Inflammatory macrophage treated with lipopolysaccharide for 1 hour (primary cell): ENCODE measurements at regions not wholly inside any gene's neighbourhood (a gene's known extent, or its start where the extent isn't known, plus 50 kb on each side); places are given as distances from the start of the nearest gene placed in this dataset.
"Not testable (repeated sequence)": the region's sequence is repeated elsewhere in the genome, so short reads cannot be mapped to it uniquely, and the experiment has no call there.

Source experiments
- DNase-seq, 2 donors: peaks; one replicate each; pipeline ENCODE4 v3.0.0-alpha.2; 2020 to 2022

DNA sequence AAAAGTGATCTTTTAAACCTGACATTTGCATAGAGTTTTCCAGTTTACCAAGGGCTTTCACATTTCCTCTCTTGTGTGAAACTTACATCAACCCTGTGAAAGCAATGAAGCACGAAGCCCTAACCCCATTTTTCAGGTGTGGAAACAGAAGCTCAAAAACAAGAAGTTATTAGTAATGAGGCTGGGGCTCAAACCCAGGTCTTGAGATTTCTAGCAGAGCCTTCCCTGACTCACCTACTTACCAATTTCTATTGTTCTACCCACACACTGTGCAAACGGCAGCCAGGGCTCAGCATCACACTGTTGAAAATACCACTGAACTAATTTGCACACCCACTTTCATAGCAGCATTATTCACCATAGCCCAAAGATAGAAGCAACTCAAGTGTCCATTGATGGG, 117.8 kb upstream of the IGF1R start:
- no peak for DNase-seq

DNA sequence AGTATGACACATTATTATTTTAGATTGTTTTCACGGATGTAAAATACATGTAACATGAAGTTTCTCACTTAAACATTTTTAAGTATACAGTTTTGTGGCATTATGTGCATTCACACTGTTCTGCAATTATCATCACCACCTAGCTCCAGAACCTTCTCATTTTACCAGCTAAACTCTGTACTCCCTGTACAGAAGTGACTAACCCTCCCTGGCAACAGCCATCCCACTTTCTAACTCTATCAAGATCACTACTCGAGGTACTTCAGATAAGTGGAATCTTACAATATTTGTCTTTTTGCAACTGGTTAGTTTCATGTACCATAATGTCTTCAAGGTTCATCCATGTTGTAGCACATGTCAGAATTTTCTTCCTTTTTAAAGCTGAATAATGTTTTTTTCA, 116.3 kb upstream of the IGF1R start:
- DNase-seq, result no peak

DNA sequence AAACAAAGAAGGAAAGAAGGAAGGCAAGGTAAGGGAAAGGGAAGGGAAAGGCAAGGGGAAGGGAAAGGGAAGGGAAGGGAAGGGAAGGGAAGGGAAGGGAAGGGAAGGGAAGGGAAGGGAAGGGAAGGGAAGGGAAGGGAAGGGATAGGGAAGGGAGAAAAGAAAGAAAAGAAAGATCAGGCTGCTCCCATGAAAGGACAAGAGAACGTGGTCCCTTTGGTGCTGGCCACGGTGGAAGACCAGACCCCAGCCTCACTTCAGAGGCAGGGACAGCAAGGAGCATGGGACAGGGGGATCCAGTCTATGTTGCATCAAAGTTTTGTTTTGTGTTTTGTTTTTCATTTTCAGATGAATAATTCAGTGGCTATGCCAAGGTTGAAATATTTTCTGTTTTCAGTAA, 111.4 kb upstream of the IGF1R start:
- DNase-seq, result no peak

DNA sequence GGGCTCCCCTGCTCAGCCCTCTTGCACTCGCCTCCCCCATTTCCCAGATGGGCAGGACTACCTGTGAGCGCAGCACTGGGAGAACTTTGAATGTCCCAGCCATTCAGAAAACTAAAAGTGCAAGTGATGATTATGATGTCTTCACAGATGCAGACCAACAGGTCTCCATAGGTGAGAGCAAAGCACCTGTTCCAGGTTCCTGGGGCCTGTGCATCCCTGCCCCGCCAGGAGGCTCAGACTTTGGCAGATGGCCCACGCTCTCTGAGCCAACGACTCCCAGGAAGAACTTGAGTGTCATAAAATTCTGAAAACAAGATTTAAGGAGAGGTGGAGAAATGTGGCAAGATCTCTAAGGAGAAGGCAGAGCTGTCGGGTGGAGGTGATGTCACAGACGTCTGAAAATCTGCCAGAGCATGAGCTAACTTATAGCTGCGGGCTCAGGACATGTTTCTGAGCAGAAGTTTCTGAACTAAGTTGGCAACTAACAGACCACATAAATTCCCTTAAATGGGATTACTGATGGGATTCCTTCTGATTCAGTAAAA, 110.8 kb upstream of the IGF1R start:
- no peak for DNase-seq

DNA sequence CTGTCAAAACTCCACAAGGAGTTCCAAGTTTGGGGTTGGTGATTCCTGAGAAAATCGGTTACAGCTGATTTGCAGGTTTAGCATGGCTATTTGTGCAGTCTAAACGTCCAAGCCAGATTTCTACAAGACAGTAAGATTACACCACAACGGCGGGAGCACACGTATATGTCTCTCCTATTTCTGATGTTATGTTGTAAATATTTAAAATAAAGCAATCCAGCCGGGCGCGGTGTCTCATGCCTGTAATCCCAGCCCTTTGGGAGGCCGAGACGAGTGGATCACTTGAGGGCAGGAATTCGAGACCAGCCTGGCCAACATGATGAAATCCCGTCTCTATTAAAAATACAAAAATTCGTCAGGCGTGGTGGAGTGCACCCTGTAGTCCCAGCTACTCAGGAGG, 106.8 kb upstream of the IGF1R start:
- DNase-seq, result no peak

DNA sequence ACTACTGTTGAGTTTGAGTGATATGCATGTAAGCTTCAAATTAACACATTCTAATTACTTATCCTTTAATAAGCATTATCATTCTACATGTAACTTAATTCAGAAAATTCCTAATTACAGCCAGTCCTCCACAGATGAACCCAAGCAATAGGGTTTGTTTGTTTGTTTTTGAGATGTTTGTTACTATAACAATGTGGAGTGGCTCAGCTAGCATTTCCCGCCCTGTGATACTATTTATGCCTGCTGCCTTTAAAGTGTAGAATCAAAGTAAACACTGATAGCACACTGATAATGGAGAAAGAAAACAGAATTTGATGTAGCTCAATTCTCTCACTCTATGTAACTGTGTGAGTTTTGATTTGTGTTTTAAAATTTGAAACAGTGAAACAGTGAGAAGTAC, 105.1 kb upstream of the IGF1R start:
- DNase-seq, result no peak

DNA sequence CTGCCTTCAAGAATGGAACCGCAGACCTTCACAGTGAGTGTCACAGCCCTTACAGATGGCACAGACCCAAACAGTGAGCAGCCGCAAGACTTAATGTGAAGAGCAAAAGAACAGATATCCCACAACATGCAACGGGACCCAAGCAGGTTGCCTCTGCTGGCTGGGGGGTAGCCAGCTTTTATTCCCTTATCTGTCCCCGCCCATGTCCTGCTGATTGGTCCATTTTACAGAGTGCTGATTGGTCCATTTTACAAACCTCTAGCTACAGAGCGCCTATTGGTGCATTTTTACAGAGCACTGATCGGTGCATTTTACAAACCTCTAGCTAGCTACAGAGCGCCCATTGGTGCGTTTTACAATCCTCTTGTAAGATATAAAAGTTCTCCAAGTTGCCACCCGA, 102.0 kb upstream of the IGF1R start:
- DNase-seq, result no peak

DNA sequence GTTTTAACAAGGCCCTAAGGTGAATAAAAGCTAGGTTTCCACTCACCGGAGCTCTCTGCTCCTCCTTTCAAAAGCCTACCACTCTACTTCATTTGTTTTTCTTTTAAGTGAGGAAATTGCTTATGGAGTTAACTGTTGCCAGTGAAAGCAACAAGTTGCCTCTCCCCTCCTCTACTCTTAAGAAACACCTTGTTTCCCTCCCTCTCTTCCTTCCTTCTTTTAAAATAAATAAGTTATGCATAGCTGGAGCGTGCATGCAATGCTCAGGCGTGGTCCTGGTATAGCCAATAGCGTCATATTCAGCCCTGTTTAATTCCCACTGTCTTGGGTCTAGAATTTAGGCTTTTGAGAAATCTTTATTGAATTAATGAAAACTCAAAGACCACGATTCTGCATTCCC, 101.1 kb upstream of the IGF1R start:
- peak in 1 of 2 donors; percentile 5 for DNase-seq

DNA sequence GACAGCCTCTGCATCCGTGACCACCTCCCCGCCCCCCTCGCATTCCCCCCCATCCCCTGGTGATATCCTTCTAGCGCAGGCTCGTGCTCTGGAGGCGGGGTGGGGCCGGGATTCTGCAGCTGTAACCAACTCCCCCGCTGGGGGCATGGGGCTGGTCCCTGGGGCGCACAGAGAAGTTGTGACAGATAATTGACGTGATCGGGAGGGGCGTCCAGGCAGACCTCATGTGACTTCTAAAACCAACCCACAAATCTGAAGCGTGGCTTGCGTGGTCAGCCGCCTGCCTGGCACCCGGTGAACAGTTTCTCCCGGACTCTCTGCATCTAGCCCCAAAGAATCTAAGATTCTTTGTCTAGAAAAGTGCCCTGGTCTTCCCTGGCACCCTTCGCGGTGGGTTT, 100.6 kb upstream of the IGF1R start:
- peak in 1 of 2 donors; percentile 27 for DNase-seq

DNA sequence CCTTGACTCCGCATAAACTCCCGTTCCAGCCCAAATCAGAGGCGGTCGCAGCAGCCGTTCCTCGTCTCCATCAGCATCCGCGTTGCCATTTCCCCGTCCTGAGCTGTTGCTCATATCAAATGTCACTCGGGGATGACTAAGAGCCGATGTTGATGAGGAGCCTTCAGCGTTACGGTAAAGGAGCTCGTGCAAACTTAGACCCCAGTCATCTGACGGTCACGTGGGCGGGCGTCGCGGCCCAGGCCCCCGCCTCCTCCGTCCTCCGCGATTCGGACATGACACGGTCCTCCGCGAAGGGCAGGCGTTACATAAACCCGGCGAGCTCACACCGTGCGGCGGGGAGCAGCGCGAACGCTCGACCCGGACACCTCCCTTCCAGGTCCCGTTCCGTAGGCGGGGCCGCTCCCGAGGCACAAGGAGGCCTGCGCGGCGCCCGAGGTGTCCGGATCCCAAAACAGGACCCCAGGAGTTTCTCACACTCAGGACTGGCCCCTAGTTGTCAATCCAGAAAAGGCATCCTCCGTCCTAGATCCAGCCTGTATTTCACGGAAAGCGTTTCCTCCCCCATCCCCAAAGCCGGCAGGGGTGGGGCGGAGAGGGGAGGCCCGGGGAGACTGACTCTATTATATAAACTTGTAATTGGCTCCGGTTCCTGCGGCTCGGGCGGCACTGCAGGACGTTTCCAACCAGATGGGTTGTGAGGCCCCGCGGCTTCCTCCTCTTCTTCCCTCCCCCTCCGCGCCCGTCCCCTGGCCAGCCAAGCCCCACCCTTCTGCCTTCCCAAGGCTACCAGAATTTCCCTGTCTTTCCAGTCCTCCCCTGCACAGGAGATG, 100.0 kb upstream of the IGF1R start:
- peak; percentile 45 to 52 for DNase-seq

DNA sequence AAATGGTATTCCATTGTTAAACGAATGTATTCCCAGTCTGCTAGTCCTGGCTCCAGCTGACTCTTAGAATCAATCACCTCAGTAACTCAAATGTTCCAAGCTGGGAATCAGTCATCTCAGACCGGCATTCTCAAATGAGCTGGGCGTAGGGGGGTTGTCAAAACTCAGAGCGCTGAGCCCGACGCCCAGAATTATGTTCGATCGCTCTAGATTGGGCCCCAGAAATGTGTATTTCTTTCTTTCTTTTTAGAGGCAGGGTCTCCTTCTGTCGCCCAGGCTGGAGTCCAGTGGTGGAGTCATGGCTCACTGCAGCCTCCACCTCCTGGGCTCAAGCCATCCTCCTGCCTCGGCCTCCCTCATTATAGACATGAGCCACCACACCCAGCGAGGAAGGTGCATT, 99.3 kb upstream of the IGF1R start:
- no peak for DNase-seq

DNA sequence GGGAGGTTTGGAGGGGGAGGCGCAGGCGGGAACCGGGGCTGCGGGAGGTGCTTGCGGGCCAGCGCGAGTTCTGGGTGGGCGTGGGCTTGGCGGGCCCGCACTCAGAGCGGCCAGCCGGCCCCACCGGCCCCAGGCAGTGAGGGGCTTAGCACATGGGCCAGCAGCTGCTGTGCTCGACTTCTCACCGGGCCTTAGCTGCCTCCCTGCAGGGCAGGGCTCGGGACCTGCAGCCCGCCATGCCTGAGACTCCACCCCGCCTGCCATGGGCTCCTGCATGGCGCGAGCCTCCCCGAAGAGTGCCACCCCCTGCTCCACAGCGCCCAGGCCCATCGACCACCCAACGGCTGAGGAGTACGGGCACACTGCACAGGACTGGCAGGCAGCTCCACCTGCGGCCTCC, 98.6 kb upstream of the IGF1R start:
- no peak for DNase-seq

DNA sequence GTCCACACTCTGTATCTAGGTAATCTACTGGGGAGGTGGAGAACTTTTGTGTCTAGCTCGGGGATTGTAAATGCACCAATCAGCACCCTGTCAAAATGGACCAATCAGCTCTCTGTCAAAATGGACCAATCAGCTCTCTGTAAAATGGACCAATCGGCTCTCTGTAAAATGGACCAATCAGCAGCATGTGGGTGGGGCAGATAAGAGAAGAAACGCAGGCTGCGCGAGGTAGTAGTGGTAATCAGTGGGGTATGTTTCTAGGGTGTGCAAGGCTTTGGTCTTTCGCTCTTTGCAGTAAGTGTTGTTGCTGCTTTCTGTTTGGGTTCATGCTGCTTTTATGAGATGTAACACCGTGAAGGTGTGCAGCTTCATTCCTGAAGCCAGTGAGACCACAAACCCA, 98.0 kb upstream of the IGF1R start:
- DNase-seq, result not testable (repeated sequence)

DNA sequence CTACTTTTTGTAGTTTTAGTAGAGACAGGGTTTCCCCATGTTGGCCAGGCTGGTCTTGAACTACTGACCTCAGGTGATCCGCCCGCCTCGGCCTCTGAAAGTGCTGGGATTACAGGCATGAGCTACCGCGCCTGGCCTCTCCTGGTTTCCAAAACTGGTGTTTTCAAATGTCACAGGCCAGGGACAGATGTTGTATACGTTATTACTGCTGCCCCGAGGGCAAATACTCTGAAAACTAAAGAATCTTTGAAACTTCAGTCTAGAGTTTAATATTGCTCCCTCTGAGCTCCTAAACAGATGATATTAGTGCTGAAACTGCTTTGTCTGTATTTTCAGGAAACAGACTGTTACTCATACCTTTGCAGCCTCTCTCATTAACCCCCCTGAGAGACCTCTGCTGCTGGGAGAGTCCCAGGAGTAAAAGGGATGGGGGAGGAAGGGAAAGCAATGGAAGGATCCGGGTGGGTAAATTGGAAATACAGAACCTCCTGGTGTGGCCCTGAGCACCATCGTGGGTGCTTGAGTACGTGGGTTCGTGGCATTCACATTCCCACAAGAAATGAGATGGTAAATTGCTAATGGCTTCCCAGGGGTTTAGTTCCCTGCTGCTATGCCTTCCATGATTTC, 96.3 kb upstream of the IGF1R start:
- DNase-seq, result no peak

DNA sequence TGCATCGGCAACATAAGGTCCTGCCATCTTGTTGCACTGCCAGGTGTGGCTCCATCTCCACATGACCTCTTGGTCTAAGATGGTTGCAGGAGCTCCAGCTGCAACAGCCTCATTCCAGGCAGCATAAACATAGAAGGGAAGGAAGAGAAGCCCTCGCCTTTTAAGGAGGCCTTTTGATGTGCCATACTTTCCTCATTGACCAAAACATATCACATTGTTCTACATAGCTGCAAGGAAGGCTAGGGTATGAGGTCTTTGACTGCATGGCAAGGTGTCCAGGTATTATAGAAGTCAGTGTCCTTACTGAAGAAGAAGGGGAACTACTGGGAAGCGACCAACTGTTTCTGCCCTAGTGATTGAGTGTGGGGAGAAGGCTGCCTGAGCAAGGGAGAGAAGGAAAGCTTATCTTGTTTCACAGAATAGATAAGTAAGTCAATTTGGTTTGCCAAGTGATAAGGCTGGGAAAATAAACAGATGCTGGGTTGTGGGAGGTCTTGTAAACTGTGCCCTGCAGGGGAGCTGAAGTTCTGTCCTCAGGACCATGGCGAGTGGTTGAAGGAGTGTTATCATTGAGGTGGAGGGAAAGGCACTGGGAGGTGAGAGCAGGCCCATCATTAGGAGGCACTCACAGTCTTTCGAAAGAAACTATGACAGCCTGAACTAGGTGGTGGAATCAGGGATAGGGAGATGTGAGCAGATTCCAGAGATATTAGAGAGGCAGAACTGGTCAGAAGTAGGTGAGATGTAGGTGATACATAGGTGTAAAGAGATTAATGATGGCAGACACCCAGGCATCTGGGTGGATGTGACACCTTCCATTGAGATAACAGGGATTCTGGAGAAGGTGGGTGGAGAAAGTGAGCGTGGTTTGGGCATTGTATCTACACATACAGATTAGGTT, 93.8 kb upstream of the IGF1R start:
- DNase-seq, result no peak

DNA sequence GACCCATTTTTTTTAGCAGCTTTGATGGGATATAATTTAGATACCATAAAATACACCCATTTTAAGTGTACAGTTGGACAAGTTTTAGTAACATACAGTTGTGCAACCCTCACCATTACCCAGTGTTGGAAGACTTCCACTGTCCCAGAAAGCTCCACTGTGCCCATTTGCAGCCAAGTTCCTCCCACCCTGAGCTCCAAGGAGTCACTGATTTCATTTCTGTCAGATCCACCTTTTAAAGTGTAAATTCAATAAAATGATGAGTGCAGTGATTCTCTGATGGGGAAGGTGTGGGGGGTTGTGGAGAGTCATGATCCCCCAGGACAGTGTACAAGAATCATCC, 93.2 kb upstream of the IGF1R start:
- DNase-seq, result no peak

DNA sequence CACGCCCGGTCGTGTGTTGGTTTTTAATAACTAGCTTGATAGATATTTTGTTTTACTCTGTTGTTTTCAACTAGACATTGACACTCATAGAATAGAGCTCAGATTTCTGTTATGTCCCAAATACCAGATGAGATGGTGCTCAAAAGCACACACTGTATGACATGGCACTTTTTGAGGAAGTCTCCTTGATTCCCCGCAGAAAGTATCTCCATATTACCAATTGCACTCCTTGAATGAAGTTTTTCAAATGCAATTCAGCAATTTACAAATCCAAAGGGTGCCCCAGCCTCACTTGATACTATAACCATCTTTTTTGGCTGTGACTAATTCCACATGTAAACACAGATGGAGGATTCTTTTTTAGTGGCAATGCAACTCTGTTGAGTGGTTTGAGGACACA, 92.0 kb upstream of the IGF1R start:
- DNase-seq, result no peak

DNA sequence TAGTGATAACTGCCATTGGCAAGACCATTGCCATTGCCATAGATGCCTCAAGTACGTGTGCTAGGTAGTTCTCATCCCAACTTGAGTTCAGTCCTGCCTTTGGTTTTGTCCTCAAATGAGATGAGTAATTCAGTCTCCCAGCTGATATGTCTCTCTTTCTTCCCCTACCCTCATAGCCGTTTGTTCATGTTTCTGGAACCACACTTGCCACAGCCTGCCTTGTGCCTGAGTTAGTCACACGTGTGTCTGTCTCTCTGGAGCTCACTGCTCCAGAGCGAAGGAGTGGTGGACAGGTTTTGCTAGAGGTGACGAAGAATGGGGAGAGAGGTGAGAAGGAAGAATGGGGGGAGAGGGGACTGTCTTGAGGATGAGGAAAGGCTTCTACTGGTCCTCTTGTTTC, 88.0 kb upstream of the IGF1R start:
- DNase-seq, result no peak

DNA sequence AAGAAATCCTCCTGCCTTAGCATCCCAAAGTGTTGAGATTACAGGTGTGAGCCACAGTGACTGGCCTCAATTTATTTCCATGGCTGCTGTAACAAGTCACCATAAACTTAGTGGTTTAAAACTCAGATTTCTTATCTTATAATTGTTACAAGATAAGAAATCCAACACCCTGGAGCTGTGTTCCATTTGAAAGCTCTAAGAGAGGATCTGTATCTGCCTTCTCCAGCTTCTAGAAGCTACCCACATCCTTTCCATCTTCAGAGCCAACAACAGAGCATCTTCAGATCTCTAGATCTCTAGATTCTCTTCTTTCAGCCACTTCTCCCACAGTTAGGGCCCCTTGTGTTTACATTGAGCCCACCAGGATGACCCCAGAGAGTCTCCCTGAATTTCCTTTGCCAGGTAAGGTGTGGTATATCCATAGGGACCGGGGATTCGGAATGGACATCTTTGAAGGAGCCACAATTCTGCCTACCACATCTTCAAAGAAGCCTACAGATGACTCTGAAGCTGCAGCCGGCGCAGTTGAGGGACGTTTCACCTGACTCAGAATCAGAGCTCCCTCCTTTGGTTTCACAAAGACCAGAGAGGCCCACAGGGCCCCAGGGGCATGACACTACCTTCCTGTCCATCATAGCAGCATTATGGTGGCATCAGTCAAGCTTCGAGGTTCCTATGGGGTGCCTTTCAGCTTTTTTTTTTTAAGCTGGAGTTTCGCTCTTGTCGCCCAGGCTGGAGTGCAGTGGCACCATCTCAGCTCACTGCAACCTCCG, 87.0 kb upstream of the IGF1R start:
- DNase-seq, result no peak

DNA sequence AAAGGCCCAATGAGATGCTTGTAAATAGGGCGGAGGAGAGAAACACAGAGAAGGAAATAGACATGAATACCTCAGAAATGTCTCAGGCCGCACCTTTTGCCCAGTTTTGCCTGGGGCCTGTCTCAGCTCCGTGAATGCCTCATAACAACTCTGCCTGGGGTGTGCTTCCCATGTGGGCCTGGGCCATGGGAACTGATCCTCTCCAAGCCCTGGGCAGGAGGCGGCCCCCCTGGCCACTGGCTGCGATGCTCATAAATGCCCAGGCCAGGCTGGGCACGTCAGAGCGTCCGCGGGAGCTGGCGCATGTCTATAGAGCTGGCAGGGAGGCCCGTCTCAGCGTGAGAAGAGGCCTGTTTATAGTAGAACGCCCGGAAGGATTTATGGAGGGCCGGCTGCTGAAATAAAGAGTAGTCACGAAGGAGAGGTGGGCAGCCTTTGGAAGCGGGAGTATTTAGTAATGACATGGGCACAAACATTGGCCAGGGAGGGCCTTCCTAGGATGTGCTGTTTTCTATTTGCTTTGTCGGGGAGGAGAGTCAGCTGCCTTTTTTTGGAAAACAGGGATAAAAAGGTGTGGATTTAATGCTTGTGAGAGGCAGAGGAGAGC, 85.9 kb upstream of the IGF1R start:
- DNase-seq, result no peak

DNA sequence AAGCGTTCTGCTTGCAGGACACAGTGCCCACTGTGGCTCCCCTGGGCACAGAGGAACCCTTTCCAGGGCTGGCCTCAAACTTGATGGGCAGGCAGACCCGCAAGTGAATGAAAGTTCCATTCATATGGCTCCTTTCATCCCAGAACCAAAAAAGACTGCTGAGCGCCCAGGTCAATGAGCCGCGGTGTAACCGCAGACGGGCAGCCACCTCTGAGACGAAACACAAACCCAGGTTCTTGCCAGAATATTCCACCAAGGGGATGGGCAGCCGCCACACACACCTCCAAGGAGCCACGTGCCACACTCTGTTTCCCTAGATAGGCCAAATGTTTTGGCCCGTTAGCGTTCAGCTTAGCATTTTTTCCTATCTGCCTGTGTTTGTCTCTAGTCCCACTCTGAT, 82.8 kb upstream of the IGF1R start:
- no peak for DNase-seq

DNA sequence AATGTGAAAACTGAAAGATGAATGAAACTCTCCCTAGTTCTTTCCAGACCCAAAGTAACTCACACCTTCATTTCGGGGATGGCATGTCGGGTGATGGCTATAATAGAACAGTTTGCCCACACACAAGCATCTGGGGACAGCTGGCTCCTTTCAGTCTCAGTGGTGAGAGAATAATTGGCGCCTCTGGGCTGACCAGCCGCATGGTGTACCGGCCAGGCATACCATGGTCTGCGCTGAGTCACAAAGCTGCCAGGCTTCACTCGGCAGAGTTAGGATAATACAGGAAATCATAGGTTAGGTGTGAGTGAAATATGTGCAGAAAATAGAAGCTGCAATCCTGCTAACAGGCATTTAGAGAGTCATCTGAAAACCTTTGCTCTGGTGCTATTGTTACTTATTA, 80.4 kb upstream of the IGF1R start:
- no peak for DNase-seq
